PC-9 (cell line): ENCODE measurements at regions not wholly inside any gene's neighbourhood (a gene's known extent, or its start where the extent isn't known, plus 50 kb on each side); places are given as distances from the start of the nearest gene placed in this dataset.
A peak's percentile ranks its signal among the peaks of the same experiment; 100 is the strongest.

ENCODE experiments used
- BruUV-seq: library from RNA; stranded (reverse); fragments of 400-500 nt; replicated peaks from 2 replicates; lab custom pipeline; 2021; lab: Mats Ljungman, UMichigan
- CTCF ChIA-PET: fragments of 300-600 bp; sonication (Branson Sonifier 250); formaldehyde crosslinking; loops from one replicate; lab custom pipeline; 2022; ENCODE audit warnings: antibody characterized with exemption; lab: Charles Lee
- POLR2A ChIA-PET: fragments of 300-600 bp; sonication (Branson Sonifier 250); formaldehyde crosslinking; loops from one replicate; lab custom pipeline; 2022; ENCODE audit warnings: antibody characterized with exemption; ENCODE audit not compliant: unreplicated experiment; lab: Charles Lee
- DNase-seq, 2 experiments: peaks; one replicate each; pipeline versions ENCODE4 v3.0.0 to v3.0.0-alpha.2; 2015 to 2022; ENCODE audit warnings: mixed read lengths in 1 of 2
- H2AFZ ChIP-seq: fragments of 200-600 bp; sonication (generic); 2 replicates; pipeline ENCODE4 v1.8.1; 2017; ENCODE audit warnings: antibody characterized with exemption
- H3F3A ChIP-seq: fragments of 200-600 bp; sonication (generic); 2 replicates; pipeline ENCODE4 v1.8.1; 2017; ENCODE audit warnings: antibody characterized with exemption, mild to moderate bottlenecking, low read depth; ENCODE audit not compliant: insufficient read depth
- H3K27ac ChIP-seq: fragments of 200-600 bp; sonication (generic); 2 replicates; pipeline ENCODE4 v1.6.1; 2016; ENCODE audit warnings: mixed run types
- H3K27me3 ChIP-seq: fragments of 200-600 bp; sonication (generic); 2 replicates; pipeline ENCODE4 v1.6.1; 2016; ENCODE audit warnings: low read depth, mixed run types; ENCODE audit not compliant: insufficient read depth
- H3K36me3 ChIP-seq: fragments of 200-600 bp; sonication (generic); 2 replicates; pipeline ENCODE4 v1.6.1; 2016; ENCODE audit warnings: low read depth, mixed run types
- H3K4me1 ChIP-seq: fragments of 200-600 bp; sonication (generic); replicated peaks from 2 replicates; pipeline ENCODE4 v1.6.1; 2016; ENCODE audit warnings: mixed run types; ENCODE audit not compliant: insufficient read depth
- H3K4me2 ChIP-seq: fragments of 200-600 bp; sonication (generic); 2 replicates; pipeline ENCODE4 v1.6.1; 2017; ENCODE audit warnings: mixed run types
- H3K4me3 ChIP-seq: fragments of 200-600 bp; sonication (generic); 2 replicates; pipeline ENCODE4 v1.6.1; 2016; ENCODE audit warnings: mixed run types
- H3K79me2 ChIP-seq: fragments of 200-600 bp; sonication (generic); 2 replicates; pipeline ENCODE4 v1.6.1; 2017; ENCODE audit warnings: low read depth, mixed run types
- H3K9me2 ChIP-seq: fragments of 200-600 bp; sonication (generic); 2 replicates; pipeline ENCODE4 v1.8.1; 2017; ENCODE audit warnings: mild to moderate bottlenecking; ENCODE audit not compliant: insufficient read depth
- H3K9me3 ChIP-seq: fragments of 200-600 bp; sonication (generic); 2 replicates; pipeline ENCODE4 v1.8.1; 2016; ENCODE audit warnings: low read depth; ENCODE audit not compliant: insufficient read depth
- H4K20me1 ChIP-seq: fragments of 200-600 bp; sonication (generic); 2 replicates; pipeline ENCODE4 v1.8.1; 2017; ENCODE audit not compliant: insufficient read depth
- CTCF ChIP-seq: fragments of 200-600 bp; sonication (generic); conservative IDR thresholded peaks from 2 replicates; pipeline ENCODE4 v1.6.1; 2017; ENCODE audit warnings: mixed run types, antibody characterized with exemption, mild to moderate bottlenecking, moderate library complexity
- EZH2 ChIP-seq: fragments of 200-600 bp; sonication (generic); IDR thresholded peaks from 2 replicates; pipeline ENCODE4 v1.8.0; 2017; ENCODE audit warnings: antibody characterized with exemption, low read depth
- intact Hi-C: fragments of 100-400 bp; cut with micrococcal nuclease; formaldehyde crosslinking; loops from one replicate; pipeline ENCODE4 v1.10.0; 2022; ENCODE audit not compliant: unreplicated experiment

DNA sequence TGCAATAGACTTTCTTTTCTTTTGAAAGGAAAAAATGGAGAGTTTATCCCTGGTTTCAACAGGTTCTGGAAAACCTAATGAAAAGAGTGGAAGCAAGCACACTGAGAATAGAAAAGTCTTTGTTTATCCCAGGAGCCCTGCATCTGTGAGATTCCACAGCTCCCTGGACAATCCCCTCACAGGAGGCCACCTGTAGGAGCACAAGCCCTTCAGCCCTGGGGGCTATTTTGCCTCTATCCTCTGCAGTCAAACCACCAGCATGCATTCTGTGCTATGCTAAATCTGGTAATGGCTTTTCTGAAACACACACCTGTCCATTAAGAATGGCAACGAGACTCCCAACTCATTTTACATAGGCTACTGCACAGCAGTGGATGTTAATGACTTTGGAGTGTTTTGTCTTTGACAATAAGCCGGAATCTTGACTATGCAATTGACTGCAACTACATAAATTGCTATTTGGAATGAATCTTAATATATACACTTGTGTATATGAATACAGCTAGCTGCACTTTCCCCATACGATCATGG lies 369.4 kb downstream of the NR2F2 start:
- CTCF ChIA-PET: no interaction called here
- Histone ChIP-seq H2AFZ (no peak overlapping the region), H3K4me1 (no peaks in the 10 kb centered on the region), H3K27me3 (peaks cover 18% of the 10 kb centered on the region), H3K27ac (no peak overlapping the region), H3K9me3 (no peaks in the 10 kb centered on the region), H3K79me2 (no peaks in the 10 kb centered on the region), H3K4me3 (no peak overlapping the region), H3K36me3 (no peaks in the 10 kb centered on the region), H4K20me1 (no peaks in the 10 kb centered on the region), H3F3A (no peaks in the 10 kb centered on the region), H3K9me2 (no peaks in the 10 kb centered on the region), H3K4me2 (no peak overlapping the region)
- no peak for DNase-seq
- BruUV-seq: no TSS peak
- intact Hi-C loops: no loop called here
- no peak for TF ChIP-seq CTCF
- no peak for TF ChIP-seq EZH2
- POLR2A ChIA-PET: no interaction called here

DNA sequence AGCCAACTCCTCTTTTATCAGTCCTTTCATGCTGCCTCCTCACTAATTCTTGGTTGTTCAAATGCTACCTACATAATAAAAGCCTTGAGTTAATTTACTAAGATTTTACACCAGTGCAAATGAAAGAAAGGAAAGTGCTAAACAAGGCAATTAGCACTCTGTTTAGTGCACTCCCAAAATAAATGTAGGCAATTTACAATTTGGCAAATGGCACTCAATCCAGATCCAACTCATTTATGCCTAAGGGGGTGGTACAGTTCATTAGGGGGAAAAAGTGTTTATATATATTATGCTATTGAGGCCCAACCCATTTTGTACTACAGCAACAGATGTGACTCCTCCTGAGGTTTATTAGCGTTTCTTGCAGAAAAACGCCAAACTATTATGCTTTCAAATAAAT lies 370.1 kb downstream of the NR2F2 start:
- H3F3A ChIP-seq: no peaks in the 10 kb centered on the region
- BruUV-seq: no TSS peak
- no peak overlapping the region for H3K27ac ChIP-seq
- CTCF ChIA-PET: no interaction called here
- no peaks in the 10 kb centered on the region for H4K20me1 ChIP-seq
- no peak overlapping the region for H2AFZ ChIP-seq
- no peaks in the 10 kb centered on the region for H3K79me2 ChIP-seq
- H3K27me3 ChIP-seq: peaks cover 24% of the 10 kb centered on the region
- no peak for DNase-seq
- H3K36me3 ChIP-seq: no peaks in the 10 kb centered on the region
- H3K4me2 ChIP-seq: no peak overlapping the region
- no peaks in the 10 kb centered on the region for H3K9me3 ChIP-seq
- intact Hi-C loops: no loop called here
- POLR2A ChIA-PET: no interaction called here
- no peak overlapping the region for H3K4me3 ChIP-seq
- H3K9me2 ChIP-seq: no peaks in the 10 kb centered on the region
- no peak for TF ChIP-seq CTCF
- TF ChIP-seq EZH2: no peak
- no peaks in the 10 kb centered on the region for H3K4me1 ChIP-seq

- H3K36me3 ChIP-seq: no peaks in the 10 kb centered on the region
- H3K4me2 ChIP-seq: no peak overlapping the region
- TF ChIP-seq EZH2 (no peak), CTCF (peak; percentile 37; the same call in 1 of the 2 replicates)
- ChIA-PET POLR2A (interaction anchor here (0.6 kb wide), 1 partner anchor 14 kb away, joined by 4 read pairs; no protein-coding TSS in a partner anchor), CTCF (no interaction called here)
- H2AFZ ChIP-seq: no peak overlapping the region
- no peak overlapping the region for H3K27ac ChIP-seq
- no peak overlapping the region for H3K4me3 ChIP-seq
- H3K9me3 ChIP-seq: no peaks in the 10 kb centered on the region
- intact Hi-C loops: no loop called here
- H3K9me2 ChIP-seq: no peaks in the 10 kb centered on the region
- no peaks in the 10 kb centered on the region for H3F3A ChIP-seq
- no peaks in the 10 kb centered on the region for H3K79me2 ChIP-seq
- DNase-seq: no peak
- H3K27me3 ChIP-seq: peaks cover 31% of the 10 kb centered on the region
- no peaks in the 10 kb centered on the region for H4K20me1 ChIP-seq
- no TSS peak for BruUV-seq
- H3K4me1 ChIP-seq: no peaks in the 10 kb centered on the region
Measured at GRCh38 chr15:96701443-96701842, 370.9 kb downstream of the NR2F2 start.
